BJ (cell line): ENCODE measurements at regions not wholly inside any gene's neighbourhood (a gene's known extent, or its start where the extent isn't known, plus 50 kb on each side); places are given as distances from the start of the nearest gene placed in this dataset.

Experiments
- CTCF ChIA-PET: fragments of 350-600 bp; formaldehyde crosslinking; extraction: SDS; loops from one replicate; lab custom pipeline; 2021; ENCODE audit warnings: antibody characterized with exemption, inconsistent platforms; lab: Yijun Ruan, JAX
- POLR2A ChIA-PET: fragments of 300-600 bp; sonication (Branson Sonifier 250); formaldehyde crosslinking; extraction: SDS; loops from one replicate; lab custom pipeline; 2021; ENCODE audit warnings: antibody characterized with exemption; lab: Charles Lee
- DNase-seq: peaks from one replicate; pipeline ENCODE4 v3.0.0-alpha.2; 2011; ENCODE audit warnings: low read depth
- H3K27me3 ChIP-seq: 2 replicates; pipeline ENCODE4 v1.6.0; 2011; ENCODE audit warnings: low read length; ENCODE audit not compliant: control insufficient read depth, insufficient read depth
- H3K36me3 ChIP-seq: 2 replicates; pipeline ENCODE4 v1.5.1; 2011; ENCODE audit warnings: low read length; ENCODE audit not compliant: control insufficient read depth, insufficient read depth
- H3K4me3 ChIP-seq: 2 replicates; pipeline ENCODE4 v1.5.1; 2011; ENCODE audit warnings: low read depth, mild to moderate bottlenecking, control low read depth, low read length
- TF ChIP-seq, protein P1 (sequence below): IDR thresholded peaks from 2 replicates; pipeline ENCODE4 v1.5.1; 2011; ENCODE audit warnings: low read depth, mild to moderate bottlenecking, control low read depth, inconsistent platforms, low read length, moderate library complexity; ENCODE audit not compliant: insufficient read depth

DNA sequence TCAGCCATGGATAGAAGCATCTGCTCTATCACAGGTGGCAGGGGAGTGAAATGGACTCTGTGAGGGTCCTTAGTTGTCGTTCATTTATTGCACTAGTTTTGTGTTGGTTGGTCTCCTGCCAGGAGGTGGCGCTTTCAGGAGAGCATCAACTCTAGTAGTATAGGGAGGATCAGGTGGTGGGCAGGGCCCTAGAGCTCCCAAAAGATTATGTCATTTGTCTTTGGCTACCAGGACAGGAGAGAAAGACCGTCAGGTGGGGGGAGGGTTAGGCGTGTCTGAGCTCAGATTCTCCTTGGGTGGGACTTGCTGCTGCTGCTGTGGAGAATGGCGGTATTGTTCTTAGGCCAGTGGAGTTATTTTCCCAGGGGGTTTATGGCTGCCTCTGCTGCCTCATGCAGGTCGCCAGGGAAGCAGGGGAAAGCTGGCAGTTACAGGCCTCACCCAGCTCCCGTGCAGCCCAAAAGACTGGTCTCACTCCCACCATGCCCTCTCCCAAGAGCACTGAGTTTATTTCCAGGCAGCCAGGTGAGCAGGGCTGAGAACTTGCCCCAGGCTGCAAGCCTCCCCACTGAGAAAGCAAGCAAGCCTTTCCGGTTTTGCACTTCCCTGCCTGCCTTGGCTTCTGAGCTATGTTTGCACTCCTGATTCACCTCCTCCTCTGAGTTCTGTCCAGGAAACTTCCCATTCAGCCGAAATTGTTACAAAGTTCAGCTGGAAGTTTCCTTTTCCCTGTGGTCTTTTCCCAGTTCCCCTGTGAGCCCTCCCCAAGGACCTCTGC lies 317.3 kb downstream of the TAF11L14 start:
- Histone ChIP-seq H3K4me3 (no peak overlapping the region), H3K27me3 (no peaks in the 10 kb centered on the region), H3K36me3 (no peaks in the 10 kb centered on the region)
- TF ChIP-seq, protein P1, sequence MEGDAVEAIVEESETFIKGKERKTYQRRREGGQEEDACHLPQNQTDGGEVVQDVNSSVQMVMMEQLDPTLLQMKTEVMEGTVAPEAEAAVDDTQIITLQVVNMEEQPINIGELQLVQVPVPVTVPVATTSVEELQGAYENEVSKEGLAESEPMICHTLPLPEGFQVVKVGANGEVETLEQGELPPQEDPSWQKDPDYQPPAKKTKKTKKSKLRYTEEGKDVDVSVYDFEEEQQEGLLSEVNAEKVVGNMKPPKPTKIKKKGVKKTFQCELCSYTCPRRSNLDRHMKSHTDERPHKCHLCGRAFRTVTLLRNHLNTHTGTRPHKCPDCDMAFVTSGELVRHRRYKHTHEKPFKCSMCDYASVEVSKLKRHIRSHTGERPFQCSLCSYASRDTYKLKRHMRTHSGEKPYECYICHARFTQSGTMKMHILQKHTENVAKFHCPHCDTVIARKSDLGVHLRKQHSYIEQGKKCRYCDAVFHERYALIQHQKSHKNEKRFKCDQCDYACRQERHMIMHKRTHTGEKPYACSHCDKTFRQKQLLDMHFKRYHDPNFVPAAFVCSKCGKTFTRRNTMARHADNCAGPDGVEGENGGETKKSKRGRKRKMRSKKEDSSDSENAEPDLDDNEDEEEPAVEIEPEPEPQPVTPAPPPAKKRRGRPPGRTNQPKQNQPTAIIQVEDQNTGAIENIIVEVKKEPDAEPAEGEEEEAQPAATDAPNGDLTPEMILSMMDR: no peak
- CTCF ChIA-PET: no interaction called here
- DNase-seq: no peak
- POLR2A ChIA-PET: no interaction called here

DNA sequence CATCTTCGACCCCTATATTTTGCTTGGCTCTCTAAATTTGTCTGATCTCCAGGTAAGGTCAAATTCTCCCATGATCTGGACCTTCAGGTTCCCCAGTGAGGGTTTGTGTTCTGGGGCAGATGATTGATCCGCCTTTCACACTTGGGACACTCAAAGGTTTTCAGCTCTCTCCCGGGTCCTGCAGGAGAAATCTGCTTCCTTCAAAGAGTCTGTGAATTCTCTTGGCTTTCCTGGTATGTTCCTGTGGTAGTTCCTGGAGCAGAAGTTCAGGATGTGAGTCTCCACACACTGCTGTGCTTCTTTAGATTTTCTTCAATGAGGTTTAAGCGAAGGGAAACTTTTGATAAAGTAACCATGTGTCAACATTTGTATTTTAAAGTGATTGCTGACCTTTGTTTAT lies 318.0 kb downstream of the TAF11L14 start:
- no peaks in the 10 kb centered on the region for H3K27me3 ChIP-seq
- H3K36me3 ChIP-seq: no peaks in the 10 kb centered on the region
- TF ChIP-seq, protein P1: no peak
- DNase-seq: no peak
- POLR2A ChIA-PET: no interaction called here
- no peak overlapping the region for H3K4me3 ChIP-seq
- CTCF ChIA-PET: no interaction called here

DNA sequence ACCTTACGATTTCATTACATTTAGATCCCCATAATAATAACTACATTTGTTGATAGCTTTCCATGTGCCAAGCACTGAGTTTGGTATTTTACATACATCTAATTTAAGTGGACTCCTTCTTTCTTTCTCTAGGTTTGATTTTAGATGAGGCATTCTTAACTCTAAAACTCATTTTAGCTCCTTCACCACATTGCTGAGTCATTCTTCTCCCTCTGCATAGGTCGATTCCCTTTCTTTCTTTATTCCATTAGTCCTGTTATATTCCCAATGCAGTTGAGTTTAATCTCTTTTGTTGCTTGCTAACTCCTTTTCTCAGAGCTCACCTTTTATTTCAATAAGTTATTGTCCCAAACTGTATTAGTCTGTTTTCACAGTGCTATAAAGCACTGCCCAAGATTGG lies 329.8 kb downstream of the TAF11L14 start:
- TF ChIP-seq, protein P1: no peak
- POLR2A ChIA-PET: no interaction called here
- no peak for DNase-seq
- CTCF ChIA-PET: no interaction called here
- no peaks in the 10 kb centered on the region for H3K36me3 ChIP-seq
- no peak overlapping the region for H3K4me3 ChIP-seq
- no peaks in the 10 kb centered on the region for H3K27me3 ChIP-seq

DNA sequence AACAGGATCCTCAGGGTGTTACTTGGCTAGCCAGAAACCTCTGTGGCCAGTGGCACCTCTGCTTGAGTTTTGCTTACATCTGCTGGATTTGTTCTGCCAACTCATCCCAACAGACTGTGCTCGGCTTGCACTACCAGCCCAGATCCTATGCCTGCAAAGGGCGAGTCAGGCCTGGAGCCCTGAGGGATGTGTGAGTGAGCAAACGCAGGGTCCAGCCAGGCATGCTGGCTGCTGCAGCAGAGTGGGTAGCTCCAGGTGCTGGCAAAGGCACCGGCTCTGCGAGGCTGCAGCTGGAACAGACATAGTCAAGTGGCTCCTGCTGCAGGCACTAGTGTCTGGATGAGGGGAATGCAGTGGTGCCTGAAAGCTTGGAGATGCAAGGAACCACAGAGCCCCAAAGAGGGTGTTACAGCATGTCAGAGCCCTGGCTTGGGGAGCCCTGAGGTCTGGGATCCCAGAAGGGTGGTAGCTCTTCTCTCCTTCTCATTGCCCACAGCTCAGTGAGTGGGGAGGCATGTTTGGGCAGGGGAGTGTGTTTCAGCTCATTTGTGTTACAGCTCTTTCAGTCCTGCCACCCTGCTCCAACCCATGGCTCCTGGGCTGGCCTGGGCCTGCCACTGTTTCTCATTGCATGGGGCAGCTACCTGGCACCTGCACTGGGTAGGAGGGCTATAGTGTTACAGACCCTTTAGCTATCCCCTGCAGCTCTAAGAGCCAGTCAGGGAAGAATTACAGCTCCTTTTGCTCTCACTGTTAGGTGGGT lies 332.6 kb downstream of the TAF11L14 start:
- no peak for DNase-seq
- Histone ChIP-seq H3K4me3 (no peak overlapping the region), H3K27me3 (no peaks in the 10 kb centered on the region), H3K36me3 (no peaks in the 10 kb centered on the region)
- ChIA-PET POLR2A (no interaction called here), CTCF (no interaction called here)
- TF ChIP-seq, protein P1: no peak

DNA sequence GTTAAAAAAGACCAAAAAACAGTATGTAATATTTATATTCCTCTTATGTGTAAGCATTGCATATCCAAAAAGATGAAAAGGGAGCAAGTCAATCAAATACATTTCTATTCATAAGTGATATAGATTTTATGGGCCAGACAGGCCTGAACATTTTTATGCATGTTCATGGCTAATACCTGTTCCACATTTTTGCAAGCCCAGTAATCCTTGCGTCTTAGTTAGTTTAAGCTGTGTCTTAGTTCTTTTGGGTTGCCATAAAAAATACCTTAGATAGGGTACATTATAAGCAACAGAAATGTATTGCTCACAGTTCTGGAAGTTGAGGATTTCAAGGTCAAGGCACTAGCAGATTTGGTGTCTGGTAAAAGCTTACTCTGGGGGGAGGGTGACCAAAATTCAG lies 342.1 kb downstream of the TAF11L14 start:
- POLR2A ChIA-PET: no interaction called here
- H3K27me3 ChIP-seq: no peaks in the 10 kb centered on the region
- H3K36me3 ChIP-seq: no peaks in the 10 kb centered on the region
- H3K4me3 ChIP-seq: no peak overlapping the region
- TF ChIP-seq, protein P1: no peak
- DNase-seq: no peak
- CTCF ChIA-PET: no interaction called here
